ENCODE measurements at regions not wholly inside any gene's neighbourhood (a gene's known extent, or its start where the extent isn't known, plus 50 kb on each side); places are given as distances from the start of the nearest gene placed in this dataset.
A peak's percentile ranks its signal among the peaks of the same experiment; 100 is the strongest.

- no peak for DNase-seq
Measured at GRCh38 chr2:58976375-58977071, 735.4 kb upstream of the FANCL start.

GRCh38 chr2:58974881-58975280, 733.8 kb upstream of the FANCL start:
- DNase-seq: no peak

GRCh38 chr2:58974426-58974825, 733.3 kb upstream of the FANCL start:
- DNase-seq: no peak

- DNase-seq: peak; percentile 8
Measured at GRCh38 chr2:58973811-58974281, 732.7 kb upstream of the FANCL start.

DNA sequence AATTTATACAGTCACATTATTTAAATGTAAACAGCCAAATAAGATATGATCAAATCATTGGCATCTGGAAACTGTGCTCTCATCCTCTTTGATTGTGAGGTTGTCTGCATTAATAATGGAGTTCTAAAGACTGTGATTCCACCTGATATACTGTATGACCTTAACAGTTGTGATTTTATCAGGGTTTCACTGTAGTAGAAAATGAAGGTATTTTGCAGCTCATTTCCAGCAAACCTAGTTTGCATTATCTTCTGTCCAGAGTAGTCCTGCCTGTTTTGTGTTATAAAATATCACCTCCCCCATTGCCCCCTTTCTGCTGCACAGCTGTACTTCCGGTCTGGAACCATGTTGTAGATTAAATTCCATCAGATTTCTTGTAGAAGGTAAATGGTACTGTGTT, 731.6 kb upstream of the FANCL start:
- no peak for DNase-seq

GRCh38 chr2:58971511-58972360, 730.6 kb upstream of the FANCL start:
- no peak for DNase-seq

DNA sequence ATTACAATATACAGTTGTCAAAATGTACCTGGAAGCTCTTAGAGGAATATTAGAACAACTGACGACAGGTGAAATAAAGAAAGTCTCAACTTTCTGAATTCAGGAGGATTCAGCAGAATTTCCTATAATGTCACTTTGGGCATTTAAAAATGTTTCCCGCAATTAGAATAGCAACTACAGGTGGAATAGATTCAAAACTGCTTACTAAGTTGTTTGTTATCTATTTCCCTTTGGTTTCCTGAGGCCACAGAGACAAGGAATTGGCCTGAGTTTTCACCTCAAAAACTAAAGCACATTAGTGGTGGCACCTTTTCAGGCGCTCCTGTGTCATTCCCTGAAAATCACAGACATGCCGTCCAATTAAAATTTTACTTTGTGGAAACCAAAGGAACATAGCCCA, 729.2 kb upstream of the FANCL start:
- DNase-seq: no peak

- DNase-seq: no peak
Measured at GRCh38 chr2:58968885-58969284, 727.8 kb upstream of the FANCL start.

GRCh38 chr2:58967736-58968135, 726.6 kb upstream of the FANCL start:
- DNase-seq: peak; percentile 19

DNA sequence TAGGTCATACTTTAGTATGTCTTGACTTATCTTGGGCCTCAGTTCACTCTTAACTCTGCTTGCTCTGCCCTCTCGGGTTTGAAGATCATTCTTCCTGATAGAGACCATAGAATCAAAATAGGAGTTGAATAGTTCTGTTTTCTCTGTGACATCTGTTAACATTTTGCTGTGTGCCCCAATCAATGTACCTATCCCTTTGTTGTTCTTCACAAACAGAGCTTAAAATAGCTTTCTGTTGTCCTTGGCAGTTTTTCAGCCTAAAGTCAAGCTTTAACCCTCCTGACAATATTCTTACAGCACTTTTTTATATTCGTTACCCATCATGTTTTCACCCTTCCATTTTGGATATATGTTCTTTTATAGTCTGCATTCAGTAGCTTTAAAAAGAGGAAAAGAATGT, 724.5 kb upstream of the FANCL start:
- no peak for DNase-seq

DNA sequence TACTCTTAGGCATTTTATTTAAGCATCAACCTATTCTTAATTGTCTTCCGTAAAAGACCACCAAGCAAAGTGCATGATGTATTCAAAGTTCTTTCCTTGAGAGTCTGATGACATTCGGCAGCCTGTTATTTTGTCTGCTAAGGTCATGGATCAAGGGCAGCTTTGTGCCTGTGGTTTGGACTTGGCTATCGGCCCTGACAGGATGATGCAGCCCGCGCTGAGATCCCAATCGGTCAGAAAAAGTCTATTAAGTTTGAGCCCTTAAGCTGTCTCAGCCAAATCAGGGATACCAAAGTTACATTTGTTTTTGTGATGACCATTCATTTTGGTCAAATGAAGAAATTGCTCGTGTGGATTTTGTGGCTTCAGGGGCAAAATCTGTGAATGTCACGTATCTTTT, 718.9 kb upstream of the FANCL start:
- DNase-seq: no peak

- DNase-seq: no peak
Measured at GRCh38 chr2:58957188-58957840, 716.2 kb upstream of the FANCL start.

GRCh38 chr2:58954880-58955385, 713.8 kb upstream of the FANCL start:
- no peak for DNase-seq

DNA sequence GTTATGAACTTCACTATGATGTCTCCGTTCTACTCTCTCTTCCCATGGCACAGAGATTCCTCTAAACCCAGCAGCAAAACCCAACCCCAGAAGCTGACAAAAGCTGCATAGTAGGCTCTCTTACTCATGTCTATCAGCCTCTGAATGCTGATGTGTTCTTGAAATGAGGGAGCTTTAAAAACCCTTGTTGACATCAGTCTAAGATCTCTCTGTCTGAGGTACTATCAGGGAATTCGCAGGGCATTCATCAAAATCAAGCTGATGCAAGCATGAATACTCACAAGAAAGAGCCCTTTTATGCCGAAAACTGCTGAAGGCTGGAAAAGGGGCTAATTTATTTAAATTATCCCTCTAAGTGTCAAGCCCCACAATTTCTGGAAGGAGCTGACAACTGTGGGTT, 710.6 kb upstream of the FANCL start:
- DNase-seq: no peak

GRCh38 chr2:58950795-58951462, 709.8 kb upstream of the FANCL start:
- no peak for DNase-seq

- peak; percentile 78 for DNase-seq
Measured at GRCh38 chr2:58939388-58939787, 698.3 kb upstream of the FANCL start.

GRCh38 chr2:58938988-58939387, 697.9 kb upstream of the FANCL start:
- DNase-seq: no peak

DNA sequence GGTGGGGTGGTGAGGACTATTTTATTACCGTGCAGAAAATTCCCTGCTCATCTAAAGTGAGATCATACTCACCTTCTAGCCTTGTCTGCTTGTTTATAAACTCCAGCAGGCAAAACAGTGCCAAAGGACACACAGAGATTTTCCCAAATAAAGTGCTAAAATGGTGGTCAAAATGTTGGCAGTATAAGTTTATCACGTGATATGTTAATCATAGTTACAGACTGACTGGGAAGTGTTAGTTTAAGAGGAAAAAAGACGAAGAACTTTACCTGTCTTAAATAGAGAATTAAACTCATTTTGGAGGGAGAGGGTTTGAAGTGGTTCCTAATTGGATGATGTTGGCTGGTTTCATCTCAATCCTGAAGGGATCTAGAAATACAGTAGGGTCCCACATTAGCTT, 691.7 kb upstream of the FANCL start:
- no peak for DNase-seq

DNA sequence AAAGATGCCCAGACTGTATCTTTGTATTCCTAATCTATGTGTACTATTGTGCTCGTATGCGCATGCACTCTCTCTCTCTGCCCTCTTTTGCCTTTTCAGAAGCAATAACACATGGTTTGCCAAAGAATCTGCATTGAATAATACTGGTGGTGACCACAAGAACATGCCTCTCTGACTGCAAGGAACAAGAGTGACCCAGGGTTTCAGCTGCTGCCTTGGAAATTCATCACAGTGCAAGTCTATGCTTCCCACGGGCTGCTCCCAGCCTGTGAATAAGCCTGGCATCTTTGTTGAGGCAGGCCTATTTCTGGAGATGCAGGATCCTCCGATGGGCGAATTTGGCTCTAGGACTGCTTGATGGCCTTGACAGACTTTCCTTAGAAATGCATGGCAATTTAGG, 689.4 kb upstream of the FANCL start:
- peak; percentile 58 for DNase-seq

- DNase-seq: no peak
Measured at GRCh38 chr2:58928973-58929372, 687.8 kb upstream of the FANCL start.

DNA sequence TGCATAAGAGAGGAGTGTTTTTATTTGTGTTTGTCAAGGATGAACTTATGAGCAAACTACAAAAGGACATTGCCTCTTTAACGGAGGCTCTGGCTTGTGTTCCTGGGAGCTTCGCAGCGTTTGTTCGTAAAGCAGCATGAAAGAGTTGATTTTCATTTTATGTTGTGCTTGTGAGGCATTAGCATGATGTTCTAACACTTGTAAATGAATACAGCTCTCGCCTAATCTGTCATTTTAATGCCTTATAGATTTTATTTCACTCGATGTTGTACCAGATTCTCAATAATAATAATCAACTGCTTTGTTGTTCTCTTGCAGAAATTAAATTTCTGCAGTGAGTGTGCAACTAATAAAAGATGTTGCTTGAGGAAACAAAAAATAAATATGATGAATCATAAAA, 687.3 kb upstream of the FANCL start:
- no peak for DNase-seq

DNA sequence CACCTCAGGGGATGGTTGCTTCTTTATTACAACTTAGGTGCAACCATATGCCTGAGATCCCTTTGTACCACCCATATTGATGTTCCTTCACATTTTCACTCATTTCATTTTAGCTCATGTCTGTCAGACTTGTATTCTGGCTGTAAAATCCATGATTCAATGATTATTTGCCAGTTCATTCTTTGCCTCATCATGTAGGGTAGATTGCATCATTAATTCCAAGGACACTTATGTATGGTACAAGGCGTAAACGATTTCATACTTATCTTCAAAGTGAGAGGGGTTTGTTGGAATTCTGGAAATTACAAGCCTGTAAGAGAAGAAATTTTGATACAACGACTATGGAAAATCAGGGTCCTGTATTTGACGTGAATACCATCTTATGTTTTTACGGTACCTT, 685.0 kb upstream of the FANCL start:
- DNase-seq: no peak

- peak; percentile 77 for DNase-seq
Measured at GRCh38 chr2:58925676-58926081, 684.6 kb upstream of the FANCL start.
